T-cell (primary cell): ENCODE measurements at regions not wholly inside any gene's neighbourhood (a gene's known extent, or its start where the extent isn't known, plus 50 kb on each side); places are given as distances from the start of the nearest gene placed in this dataset.

Source experiments
- ATAC-seq, 4 experiments: fragments of 200-7000 bp in 3 of 4; fragments of 150-1000 bp in 1 of 4; cut with Tn5 transposase; replicated peaks in 1 of 4; 1 replicate in 3 of 4; 2 replicates in 1 of 4; pipeline ENCODE4 v1.10.0; 2021; ENCODE audit warnings: moderate library complexity in 3 of 4, mild to moderate bottlenecking in 2 of 4, moderate number of reproducible peaks in 1 of 4
- CTCF ChIA-PET, 2 donors: fragments of 300-600 bp; sonication (Branson Sonifier 250); formaldehyde crosslinking; loops; one replicate each; lab custom pipeline; 2022; ENCODE audit warnings: antibody characterized with exemption in 2 of 2; lab: Charles Lee
- POLR2A ChIA-PET, 2 donors: fragments of 300-600 bp; sonication (Branson Sonifier 250); formaldehyde crosslinking; loops; one replicate each; lab custom pipeline; 2022; ENCODE audit warnings: antibody characterized with exemption in 2 of 2; lab: Charles Lee
- DNase-seq, 35 experiments: peaks; one replicate each; pipeline versions ENCODE4 v3.0.0 to v3.0.0-alpha.2; 2013 to 2023
- H3K27ac ChIP-seq: one replicate; pipeline ENCODE4 v1.5.1; 2013; ENCODE audit warnings: low read length
- H3K27me3 ChIP-seq, 2 experiments: replicated peaks in 1 of 2; 1 replicate in 1 of 2; 2 replicates in 1 of 2; pipeline versions ENCODE4 v1.6.1 to v1.7.0; 2013; ENCODE audit warnings: low read length in 1 of 2, mixed read lengths in 1 of 2; ENCODE audit not compliant: control insufficient read depth in 2 of 2, insufficient read depth in 2 of 2; ENCODE audit errors: extremely low read depth in 1 of 2
- H3K36me3 ChIP-seq, 2 donors: 1 replicate in 1 of 2; 2 replicates in 1 of 2; pipeline versions ENCODE4 v1.6.1 to v1.7.0; 2013; ENCODE audit warnings: low read length in 1 of 2; ENCODE audit not compliant: control insufficient read depth in 2 of 2, insufficient read depth in 1 of 2; ENCODE audit errors: extremely low read depth in 1 of 2
- H3K4me1 ChIP-seq, 2 experiments: 1 replicate in 1 of 2; 2 replicates in 1 of 2; pipeline versions ENCODE4 v1.6.1 to v1.7.0; 2013; ENCODE audit warnings: low read length in 2 of 2, mixed read lengths in 1 of 2; ENCODE audit not compliant: insufficient read depth in 2 of 2, control insufficient read depth in 1 of 2; ENCODE audit errors: extremely low read depth in 1 of 2
- H3K4me3 ChIP-seq, 2 donors: 1 replicate in 1 of 2; 2 replicates in 1 of 2; pipeline versions ENCODE4 v1.5.1 to v1.7.0; 2013; ENCODE audit warnings: mild to moderate bottlenecking in 2 of 2, low read length in 1 of 2, moderate library complexity in 1 of 2; ENCODE audit not compliant: control insufficient read depth in 1 of 2; ENCODE audit errors: extremely low read depth in 1 of 2
- H3K9me3 ChIP-seq: 2 replicates; pipeline ENCODE4 v1.7.0; 2013
- H3K27ac Mint-ChIP-seq, 2 donors: one replicate each; pipeline ENCODE4 v1.8.0; 2020 to 2021; ENCODE audit warnings: mild to moderate bottlenecking in 2 of 2, mixed read lengths in 2 of 2
- H3K27me3 Mint-ChIP-seq, 2 donors: one replicate each; pipeline ENCODE4 v1.8.0; 2021 to 2022; ENCODE audit warnings: mixed read lengths in 2 of 2
- H3K36me3 Mint-ChIP-seq: one replicate; pipeline ENCODE4 v1.8.0; 2021; ENCODE audit warnings: mixed read lengths
- H3K4me1 Mint-ChIP-seq, 3 donors: one replicate each; pipeline ENCODE4 v1.8.0; 2020 to 2022; ENCODE audit warnings: mixed read lengths in 3 of 3, mild to moderate bottlenecking in 1 of 3
- H3K4me3 Mint-ChIP-seq, 3 donors: one replicate each; pipeline ENCODE4 v1.8.0; 2020 to 2022; ENCODE audit warnings: mild to moderate bottlenecking in 3 of 3, mixed read lengths in 3 of 3, moderate library complexity in 3 of 3
- H3K9me3 Mint-ChIP-seq, 3 donors: one replicate each; pipeline ENCODE4 v1.8.0; 2020 to 2022; ENCODE audit warnings: mixed read lengths in 3 of 3
- WGBS: methylation state at CpG from one replicate; pipeline ENCODE4 v1.1.5; 2013; ENCODE audit warnings: missing lambda C conversion rate; ENCODE audit not compliant: insufficient coverage; 5-methylcytosine and 5-hydroxymethylcytosine counted together

DNA sequence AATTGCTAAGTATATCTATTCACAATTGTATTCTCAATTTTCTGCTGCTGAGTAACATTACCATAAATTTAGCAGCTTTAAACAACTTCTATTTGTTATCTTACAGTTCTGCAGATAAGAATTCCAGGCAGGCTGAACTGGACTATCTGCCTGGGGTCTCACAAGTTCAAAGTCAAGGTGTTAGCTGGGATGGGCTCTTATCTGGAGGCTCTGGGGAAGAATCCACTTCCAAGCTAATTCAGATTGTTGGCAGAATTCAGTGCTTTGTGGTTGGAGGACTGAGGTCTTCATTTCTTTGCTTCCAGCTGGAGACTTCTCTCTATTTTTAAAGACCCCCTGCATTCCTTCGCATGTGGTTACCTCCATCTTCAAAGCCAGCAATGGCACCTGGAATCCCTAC is 329.9 kb upstream of the ISX start:
- Mint-ChIP-seq H3K4me1 (no peaks in the 10 kb centered on the region), H3K27ac (no peak overlapping the region), H3K4me3 (no peak overlapping the region), H3K36me3 (no peaks in the 10 kb centered on the region), H3K9me3 (peaks cover 6 to 10% (median 9%) of the 10 kb centered on the region in 3 donors), H3K27me3 (peaks cover 0 to 12% of the 10 kb centered on the region in 2 donors)
- no peak for ATAC-seq
- POLR2A ChIA-PET, result interaction anchor here in 1 of 2 donors (0.6 kb wide), 1 partner anchor 80 kb away, joined by 4 read pairs; no protein-coding TSS in a partner anchor
- DNase-seq, result no peak
- CTCF ChIA-PET, result no interaction called here
- Histone ChIP-seq H3K4me1 (no peaks in the 10 kb centered on the region), H3K27me3 (no peaks in the 10 kb centered on the region), H3K36me3 (no peaks in the 10 kb centered on the region), H3K27ac (no peak overlapping the region), H3K4me3 (no peak overlapping the region), H3K9me3 (no peaks in the 10 kb centered on the region)
- no CpG with 5 or more reads among the region's 1 CpG for WGBS

DNA sequence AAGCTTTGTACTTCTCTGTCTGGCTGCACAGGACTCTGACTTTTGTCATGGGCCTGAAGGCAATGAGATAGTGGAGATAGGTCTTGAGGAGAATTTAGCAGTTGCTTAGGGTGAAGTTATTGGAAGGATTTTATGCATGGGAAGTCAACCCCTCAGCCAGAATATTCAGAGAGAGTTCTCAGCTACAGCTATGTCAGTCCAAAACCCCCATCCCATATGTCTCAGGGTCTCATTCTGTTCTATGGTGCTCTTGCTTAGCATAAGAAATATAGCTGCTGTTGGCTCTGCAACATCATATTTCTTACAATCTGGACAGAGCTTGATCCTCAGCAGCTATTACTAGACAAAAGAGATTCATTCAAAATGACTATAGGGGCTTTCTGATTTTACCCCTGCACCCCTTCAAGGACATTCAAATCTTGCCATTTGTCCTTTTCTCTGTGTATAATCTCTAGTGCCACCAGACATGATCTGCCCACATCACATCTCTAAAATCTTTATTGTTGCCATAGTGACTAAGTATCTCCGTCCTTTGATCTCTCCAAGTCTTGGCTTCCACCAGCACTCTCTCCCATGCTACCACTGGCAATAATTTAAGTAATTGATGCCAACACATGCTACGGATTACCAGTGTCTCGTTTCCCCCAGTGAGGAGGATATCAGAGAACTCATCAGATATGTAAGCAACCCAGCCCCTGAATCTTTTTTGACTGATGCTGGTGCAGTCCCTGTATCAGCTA is 327.1 kb upstream of the ISX start:
- 60% methylated on average over 3 of the region's 3 CpGs for WGBS
- Histone ChIP-seq H3K9me3 (no peaks in the 10 kb centered on the region), H3K27me3 (no peaks in the 10 kb centered on the region), H3K4me3 (no peak overlapping the region), H3K36me3 (no peaks in the 10 kb centered on the region), H3K4me1 (no peaks in the 10 kb centered on the region), H3K27ac (no peak overlapping the region)
- CTCF ChIA-PET, result no interaction called here
- no peaks in the 10 kb centered on the region for H3K4me1 Mint-ChIP-seq
- H3K27me3 Mint-ChIP-seq, result peaks cover 0 to 12% of the 10 kb centered on the region in 2 donors
- ATAC-seq (no peak), DNase-seq (no peak)
- no peak overlapping the region for H3K4me3 Mint-ChIP-seq
- no peak overlapping the region for H3K27ac Mint-ChIP-seq
- no peaks in the 10 kb centered on the region for H3K36me3 Mint-ChIP-seq
- peaks cover 4 to 12% (median 9%) of the 10 kb centered on the region in 3 donors for H3K9me3 Mint-ChIP-seq
- POLR2A ChIA-PET, result no interaction called here

DNA sequence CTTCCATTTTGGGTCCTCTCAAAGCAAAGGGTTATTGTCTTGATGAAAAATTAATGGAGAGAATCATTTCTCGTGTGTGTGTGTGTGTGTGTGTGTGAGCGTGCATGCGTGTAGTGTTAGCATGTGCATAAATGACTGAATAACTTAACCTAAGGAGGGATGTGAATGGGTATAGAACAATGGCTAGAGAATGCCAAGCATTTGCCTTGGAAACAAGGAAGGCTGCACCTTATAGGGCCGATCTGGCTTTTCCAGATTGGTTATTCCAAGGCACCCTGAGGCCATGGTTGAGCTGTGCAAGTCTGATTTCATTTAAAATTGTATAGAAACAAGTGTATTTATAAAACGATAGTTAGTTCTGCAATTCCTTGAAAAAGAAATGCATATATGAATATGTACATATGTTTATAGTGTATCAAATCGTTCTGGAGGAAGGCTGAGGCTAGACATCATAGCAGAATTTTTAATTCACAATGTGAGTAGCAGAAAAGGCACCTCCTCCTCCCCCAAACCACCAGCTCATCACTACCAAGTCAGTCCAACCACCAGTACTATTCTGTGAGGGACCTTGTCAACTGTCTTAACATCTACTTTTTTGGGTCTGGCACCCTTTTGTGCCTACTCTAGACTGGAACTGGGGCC is 322.7 kb upstream of the ISX start:
- CTCF ChIA-PET, result no interaction called here
- 100% methylated on average over 2 of the region's 6 CpGs for WGBS
- H3K4me1 Mint-ChIP-seq, result no peaks in the 10 kb centered on the region
- Histone ChIP-seq H3K9me3 (no peaks in the 10 kb centered on the region), H3K4me3 (no peak overlapping the region), H3K27ac (no peak overlapping the region), H3K36me3 (no peaks in the 10 kb centered on the region), H3K27me3 (no peaks in the 10 kb centered on the region), H3K4me1 (no peaks in the 10 kb centered on the region)
- DNase-seq, result no peak
- POLR2A ChIA-PET, result no interaction called here
- no peak for ATAC-seq
- H3K27ac Mint-ChIP-seq, result no peak overlapping the region
- no peaks in the 10 kb centered on the region for H3K36me3 Mint-ChIP-seq
- H3K27me3 Mint-ChIP-seq, result peaks cover 0 to 2% of the 10 kb centered on the region in 2 donors
- H3K4me3 Mint-ChIP-seq, result no peak overlapping the region
- peaks cover under 1 to 4% (median 3%) of the 10 kb centered on the region in 3 donors for H3K9me3 Mint-ChIP-seq

DNA sequence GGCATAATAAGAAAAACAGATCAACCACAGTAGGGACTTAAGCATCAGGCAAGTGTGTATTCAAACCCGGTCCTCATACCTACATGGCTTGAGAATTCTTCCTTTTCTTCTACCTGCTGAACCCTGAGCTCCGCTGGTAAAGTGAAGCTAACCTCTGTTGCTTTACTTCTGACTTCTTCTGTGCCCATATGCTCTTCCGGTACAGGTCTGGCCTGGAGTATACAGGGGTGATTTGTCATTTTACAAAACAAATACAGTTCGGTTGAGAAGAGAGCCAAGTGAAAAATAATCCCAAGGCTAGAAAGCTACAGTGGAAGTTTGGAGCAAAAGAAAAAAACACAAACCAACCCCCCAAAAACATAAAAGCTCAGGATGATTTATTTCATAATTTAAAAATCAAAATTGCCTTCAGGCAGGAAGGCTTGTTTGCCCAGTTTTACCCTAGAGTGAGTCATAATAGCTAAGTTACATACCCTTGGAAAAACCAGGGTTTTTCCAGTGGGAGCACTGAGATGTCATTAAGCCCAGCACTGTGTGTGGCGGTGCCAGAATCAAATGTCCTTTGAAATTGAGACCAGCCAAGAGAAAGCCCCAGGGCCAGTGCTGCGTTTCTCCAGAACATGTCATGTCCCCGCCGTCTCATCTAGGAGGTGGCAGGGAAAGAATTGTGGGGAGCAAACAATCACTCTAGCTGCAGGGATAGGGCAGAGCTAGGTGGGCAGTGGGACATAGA is 305.5 kb upstream of the ISX start:
- Mint-ChIP-seq H3K27ac (no peak overlapping the region), H3K27me3 (peaks cover 2 to 11% of the 10 kb centered on the region in 2 donors), H3K4me3 (no peak overlapping the region), H3K36me3 (no peaks in the 10 kb centered on the region), H3K9me3 (peaks cover 0 to 11% (median 5%) of the 10 kb centered on the region in 3 donors), H3K4me1 (no peaks in the 10 kb centered on the region)
- no peak for ATAC-seq
- H3K4me3 ChIP-seq, result no peak overlapping the region
- no peak overlapping the region for H3K27ac ChIP-seq
- no peaks in the 10 kb centered on the region for H3K4me1 ChIP-seq
- no peaks in the 10 kb centered on the region for H3K9me3 ChIP-seq
- H3K36me3 ChIP-seq, result no peaks in the 10 kb centered on the region
- ChIA-PET CTCF (no interaction called here), POLR2A (no interaction called here)
- WGBS, result 90% methylated on average over 5 of the region's 8 CpGs
- peaks cover 0 to 2% of the 10 kb centered on the region in 2 experiments for H3K27me3 ChIP-seq
- DNase-seq, result no peak

DNA sequence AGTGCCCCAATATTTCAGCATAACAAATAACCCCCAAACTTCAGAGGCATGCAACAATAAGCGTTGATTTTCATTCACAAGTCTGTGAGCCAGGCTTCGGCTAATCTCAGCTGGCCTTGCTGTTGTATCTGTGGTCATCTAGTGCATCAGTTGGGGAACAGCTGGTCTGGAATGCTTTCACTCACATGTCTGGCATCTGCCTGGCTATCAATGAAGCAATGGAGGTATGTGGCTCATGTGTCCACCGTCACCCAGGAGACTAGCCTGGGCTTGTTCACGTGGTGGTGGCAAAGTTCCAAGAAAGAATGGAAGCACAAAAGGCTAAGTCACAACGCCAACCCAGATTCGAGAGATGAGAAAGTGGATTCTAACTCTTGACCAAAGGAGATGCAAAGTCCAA is 304.8 kb upstream of the ISX start:
- Mint-ChIP-seq H3K36me3 (no peaks in the 10 kb centered on the region), H3K9me3 (peaks cover 0 to 8% (median 5%) of the 10 kb centered on the region in 3 donors), H3K4me3 (no peak overlapping the region), H3K4me1 (no peaks in the 10 kb centered on the region), H3K27me3 (peaks cover 2 to 11% of the 10 kb centered on the region in 2 donors), H3K27ac (no peak overlapping the region)
- ATAC-seq (no peak), DNase-seq (no peak)
- 57% methylated on average over 5 of the region's 6 CpGs for WGBS
- H3K9me3 ChIP-seq, result no peaks in the 10 kb centered on the region
- H3K4me1 ChIP-seq, result no peaks in the 10 kb centered on the region
- no peak overlapping the region for H3K27ac ChIP-seq
- H3K4me3 ChIP-seq, result no peak overlapping the region
- peaks cover 0 to 2% of the 10 kb centered on the region in 2 experiments for H3K27me3 ChIP-seq
- H3K36me3 ChIP-seq, result no peaks in the 10 kb centered on the region
- CTCF ChIA-PET, result no interaction called here
- POLR2A ChIA-PET, result no interaction called here

DNA sequence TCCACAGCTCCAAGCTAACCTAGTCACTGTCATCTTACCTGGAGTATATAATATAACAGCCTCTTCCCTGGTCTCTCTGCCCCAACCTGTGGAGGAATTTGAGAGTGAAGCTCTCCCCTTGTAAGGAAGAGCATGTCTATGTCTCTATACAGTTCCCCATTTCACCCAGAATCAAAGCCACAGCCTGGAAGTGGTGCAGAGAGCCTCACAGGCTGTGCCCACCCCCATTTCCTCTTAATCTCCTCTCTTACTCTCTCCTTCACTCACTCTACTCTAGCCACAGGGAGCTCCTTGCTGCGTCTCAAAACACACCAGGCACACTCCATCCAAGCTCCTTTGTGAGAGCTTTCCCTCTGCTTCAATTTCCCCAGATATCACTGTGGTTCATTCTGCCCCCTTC is 302.5 kb upstream of the ISX start:
- WGBS, result 0% methylated on average over 1 of the region's 1 CpG
- ChIA-PET CTCF (no interaction called here), POLR2A (no interaction called here)
- no peaks in the 10 kb centered on the region for H3K36me3 ChIP-seq
- Mint-ChIP-seq H3K4me3 (no peak overlapping the region), H3K27ac (no peak overlapping the region), H3K9me3 (peaks cover 0 to 5% (median 5%) of the 10 kb centered on the region in 3 donors), H3K27me3 (peaks cover 4 to 11% of the 10 kb centered on the region in 2 donors), H3K36me3 (no peaks in the 10 kb centered on the region), H3K4me1 (no peaks in the 10 kb centered on the region)
- no peak overlapping the region for H3K4me3 ChIP-seq
- no peak overlapping the region for H3K27ac ChIP-seq
- no peaks in the 10 kb centered on the region for H3K4me1 ChIP-seq
- DNase-seq (no peak), ATAC-seq (no peak)
- no peaks in the 10 kb centered on the region for H3K9me3 ChIP-seq
- no peaks in the 10 kb centered on the region for H3K27me3 ChIP-seq
